AG09319 (cell line): ENCODE measurements at regions not wholly inside any gene's neighbourhood (a gene's known extent, or its start where the extent isn't known, plus 50 kb on each side); places are given as distances from the start of the nearest gene placed in this dataset.

ENCODE experiments used
- DNase-seq: peaks from one replicate; pipeline ENCODE4 v3.0.0-alpha.2; 2010; ENCODE audit warnings: low read depth; ENCODE audit errors: extremely low read depth
- TF ChIP-seq, protein P1 (sequence below): IDR thresholded peaks from 2 replicates; pipeline ENCODE4 v1.5.1; 2011; ENCODE audit warnings: low read depth, mild to moderate bottlenecking, inconsistent platforms, low read length, moderate library complexity

DNA sequence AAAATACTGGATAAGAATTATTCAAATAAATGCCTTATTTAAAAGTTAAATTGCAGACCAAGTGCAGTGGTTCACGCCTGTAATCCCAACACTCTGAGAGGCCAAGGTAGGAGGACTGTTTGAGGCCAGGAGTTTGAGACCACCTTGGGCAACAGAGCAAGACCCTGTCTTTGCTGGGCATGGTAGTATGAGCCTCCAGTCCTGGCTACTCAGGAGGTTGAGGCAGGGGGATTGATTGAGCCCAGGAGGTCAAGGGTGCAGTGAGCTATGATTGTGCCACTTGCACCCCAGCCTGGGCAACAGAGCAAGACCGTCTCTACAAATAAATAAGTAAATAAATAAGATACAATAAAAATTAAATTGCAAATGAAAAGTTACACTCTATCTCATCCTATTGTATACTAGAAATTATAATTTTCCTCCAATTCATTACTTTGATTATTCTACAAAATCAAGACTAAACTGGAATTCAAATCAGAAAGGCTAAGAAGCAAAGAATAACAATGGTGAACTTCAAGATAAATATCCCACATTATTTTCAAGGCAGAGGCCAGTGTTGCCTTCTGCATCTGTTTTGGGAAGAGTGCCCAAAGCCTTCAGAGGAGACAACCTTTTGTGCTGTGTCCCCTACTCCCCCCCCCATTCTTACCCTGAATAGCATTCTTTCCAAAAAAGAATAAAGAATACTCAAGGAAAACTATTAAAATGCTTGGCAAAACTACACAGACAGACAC is 73.3 kb upstream of the IRF2BP2 start:
- TF ChIP-seq, protein P1, sequence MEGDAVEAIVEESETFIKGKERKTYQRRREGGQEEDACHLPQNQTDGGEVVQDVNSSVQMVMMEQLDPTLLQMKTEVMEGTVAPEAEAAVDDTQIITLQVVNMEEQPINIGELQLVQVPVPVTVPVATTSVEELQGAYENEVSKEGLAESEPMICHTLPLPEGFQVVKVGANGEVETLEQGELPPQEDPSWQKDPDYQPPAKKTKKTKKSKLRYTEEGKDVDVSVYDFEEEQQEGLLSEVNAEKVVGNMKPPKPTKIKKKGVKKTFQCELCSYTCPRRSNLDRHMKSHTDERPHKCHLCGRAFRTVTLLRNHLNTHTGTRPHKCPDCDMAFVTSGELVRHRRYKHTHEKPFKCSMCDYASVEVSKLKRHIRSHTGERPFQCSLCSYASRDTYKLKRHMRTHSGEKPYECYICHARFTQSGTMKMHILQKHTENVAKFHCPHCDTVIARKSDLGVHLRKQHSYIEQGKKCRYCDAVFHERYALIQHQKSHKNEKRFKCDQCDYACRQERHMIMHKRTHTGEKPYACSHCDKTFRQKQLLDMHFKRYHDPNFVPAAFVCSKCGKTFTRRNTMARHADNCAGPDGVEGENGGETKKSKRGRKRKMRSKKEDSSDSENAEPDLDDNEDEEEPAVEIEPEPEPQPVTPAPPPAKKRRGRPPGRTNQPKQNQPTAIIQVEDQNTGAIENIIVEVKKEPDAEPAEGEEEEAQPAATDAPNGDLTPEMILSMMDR: no peak
- DNase-seq: no peak

DNA sequence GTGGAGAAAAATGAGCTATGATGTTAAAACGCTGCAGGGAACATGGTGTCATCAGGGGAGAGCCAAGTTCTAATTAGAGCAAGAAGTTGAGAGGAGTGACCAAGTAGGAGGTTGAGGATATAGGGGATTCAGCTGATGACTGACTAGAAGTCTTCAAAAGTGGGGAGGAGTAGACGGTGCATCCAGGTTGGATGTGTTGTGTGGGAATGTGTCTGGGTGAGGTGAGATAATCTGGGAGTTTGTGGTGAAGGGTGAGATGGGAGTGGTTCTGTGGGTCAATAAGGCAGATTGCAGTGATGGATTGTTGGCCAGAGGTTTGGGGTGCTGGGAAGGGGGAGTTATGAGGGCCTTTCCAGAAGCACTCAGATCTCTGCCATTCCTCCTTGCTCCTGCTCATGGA is 72.0 kb upstream of the IRF2BP2 start:
- TF ChIP-seq, protein P1: no peak
- no peak for DNase-seq

DNA sequence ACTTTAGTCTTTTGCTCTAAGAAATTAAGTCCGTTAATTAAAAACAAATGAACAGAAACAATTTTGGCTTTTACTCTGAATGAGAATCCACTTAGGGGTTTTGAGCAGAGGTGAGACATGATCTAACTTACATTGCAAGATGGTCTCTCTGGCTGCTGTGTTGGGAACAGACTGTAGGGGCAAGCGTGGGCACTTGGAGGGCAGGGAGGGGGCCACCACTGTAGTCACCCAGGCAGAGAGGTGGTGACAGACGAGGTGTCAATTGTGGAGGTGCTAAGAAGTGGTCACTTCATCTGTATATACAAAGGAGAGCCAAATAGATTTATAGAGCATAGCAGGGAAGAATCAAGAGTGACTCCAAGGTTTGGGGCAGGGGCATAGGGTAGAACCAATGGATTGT is 71.1 kb upstream of the IRF2BP2 start:
- DNase-seq: no peak
- TF ChIP-seq, protein P1: no peak

DNA sequence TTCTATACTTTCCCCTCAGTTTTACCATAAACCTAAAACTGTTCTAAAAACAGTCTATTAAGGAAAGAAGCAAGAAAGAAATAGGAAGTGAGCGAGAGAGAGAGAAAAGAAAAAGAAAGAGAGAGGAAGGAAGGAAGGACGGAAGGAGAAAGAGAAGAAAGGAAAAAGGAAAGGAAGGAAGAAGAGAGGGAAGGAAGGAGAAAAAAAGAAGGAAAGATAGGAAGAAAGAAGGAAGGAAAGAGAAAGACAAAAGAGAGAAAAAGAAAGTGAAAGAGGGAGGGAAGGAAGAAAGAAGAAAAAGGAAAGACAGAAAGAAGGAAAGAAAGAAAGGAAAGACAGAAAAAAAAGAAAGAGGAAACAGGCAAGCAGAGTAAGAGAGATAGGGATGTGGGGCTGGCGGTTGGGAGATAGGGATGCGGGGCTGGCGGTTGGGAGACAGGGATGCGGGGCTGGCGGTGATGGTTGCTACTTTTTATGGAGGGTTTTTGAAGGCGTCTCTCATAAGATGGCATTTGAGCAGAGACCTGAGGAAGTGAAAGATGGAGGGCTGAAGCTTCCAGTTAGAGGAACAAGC is 70.4 kb upstream of the IRF2BP2 start:
- DNase-seq: no peak
- TF ChIP-seq, protein P1: no peak

DNA sequence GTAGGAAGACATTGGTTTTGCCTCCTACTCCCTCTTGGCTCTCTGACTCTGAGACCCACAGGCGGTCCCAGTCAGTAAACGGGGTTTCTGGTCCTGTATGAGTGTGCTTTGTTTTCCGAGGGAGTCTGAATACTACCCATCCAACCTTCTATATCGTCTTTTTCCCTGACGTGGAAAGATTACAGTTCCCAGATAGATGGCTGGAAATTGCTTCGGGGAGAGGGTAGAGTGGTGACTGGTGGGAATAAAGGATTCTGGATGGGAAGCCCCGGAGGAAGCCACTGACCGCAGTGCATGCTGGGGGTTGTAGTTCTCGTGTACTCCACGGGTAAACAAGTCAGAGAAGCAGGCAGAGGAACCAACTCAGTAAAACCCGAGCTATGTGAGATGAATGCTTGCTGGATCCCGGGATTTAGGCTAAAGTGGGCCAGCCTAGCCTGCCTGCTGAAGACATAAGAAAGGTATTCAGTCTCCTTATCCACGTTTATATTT is 66.2 kb upstream of the IRF2BP2 start:
- TF ChIP-seq, protein P1: no peak
- no peak for DNase-seq

DNA sequence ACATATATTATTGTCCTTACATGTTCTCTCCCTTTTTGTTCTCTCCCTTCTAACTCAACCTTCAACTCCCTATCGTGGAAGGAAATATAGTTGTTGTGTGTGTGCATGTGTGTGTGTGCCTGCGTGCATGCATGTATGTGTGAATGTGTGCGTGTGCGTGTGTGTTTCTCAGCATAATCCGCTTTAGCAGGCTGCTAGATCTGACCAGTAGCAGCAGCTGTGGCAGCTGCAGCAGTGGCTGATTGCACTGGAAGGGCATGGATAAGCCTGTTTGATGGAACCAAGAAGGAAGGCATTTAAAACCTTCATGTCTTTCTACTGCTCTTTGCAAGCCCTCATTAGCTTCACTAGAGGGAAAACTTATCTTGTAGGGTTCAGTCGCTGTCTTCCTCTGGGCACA is 65.6 kb upstream of the IRF2BP2 start:
- TF ChIP-seq, protein P1: no peak
- no peak for DNase-seq

DNA sequence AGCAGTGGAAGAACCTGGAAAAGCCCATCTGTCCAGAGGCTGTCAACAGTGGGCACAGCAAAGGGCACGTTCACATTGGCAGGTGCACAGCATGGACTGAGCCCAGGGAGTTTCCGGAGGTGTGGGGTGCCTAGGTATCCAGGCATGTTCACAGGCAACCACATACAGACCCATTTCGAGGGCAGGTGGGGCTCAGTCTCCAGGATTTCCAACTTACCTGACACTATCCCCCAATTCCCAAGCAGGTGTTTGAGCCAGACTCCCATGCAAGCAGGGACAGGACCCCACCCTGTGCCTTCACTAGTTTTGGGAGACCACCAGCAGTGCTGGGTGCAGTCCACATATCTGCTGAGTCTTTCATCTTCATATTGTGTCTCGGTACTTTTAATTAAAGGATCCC is 65.0 kb upstream of the IRF2BP2 start:
- TF ChIP-seq, protein P1: no peak
- no peak for DNase-seq
